H1 (cell line): ENCODE measurements at regions not wholly inside any gene's neighbourhood (a gene's known extent, or its start where the extent isn't known, plus 50 kb on each side); places are given as distances from the start of the nearest gene placed in this dataset.

Experiments
- CTCF ChIA-PET: fragments of 300-600 bp; sonication (Branson Sonifier 250); formaldehyde crosslinking; loops from one replicate; lab custom pipeline; 2021; ENCODE audit not compliant: partially characterized antibody; lab: Charles Lee
- POLR2A ChIA-PET: fragments of 300-600 bp; sonication (Branson Sonifier 250); formaldehyde crosslinking; loops from one replicate; lab custom pipeline; 2021; ENCODE audit warnings: inconsistent platforms; ENCODE audit not compliant: partially characterized antibody; lab: Charles Lee
- DNase-seq, 2 experiments: peaks; one replicate each; pipeline versions ENCODE4 v3.0.0 to v3.0.0-alpha.2; 2010 to 2022; ENCODE audit warnings: low spot score in 2 of 2, low read depth in 1 of 2, mixed read lengths in 1 of 2
- FAIRE-seq: peaks from 2 replicates; lab custom pipeline; 2011; peaks lifted over from hg19 to GRCh38; lab: Jason Lieb, UNC
- H2AFZ ChIP-seq: 2 replicates; pipeline ENCODE4 v1.8.1; 2012; ENCODE audit warnings: low read length, inconsistent platforms
- H2AK5ac ChIP-seq: 2 replicates; pipeline ENCODE4 v1.6.1; 2013; ENCODE audit warnings: low read depth, low read length
- H2BK120ac ChIP-seq: replicated peaks from 2 replicates; pipeline ENCODE3; 2013; ENCODE audit warnings: low read depth, low read length, inconsistent platforms
- H2BK12ac ChIP-seq: 2 replicates; pipeline ENCODE4 v1.6.1; 2013; ENCODE audit warnings: low read depth, low read length
- H2BK15ac ChIP-seq: 2 replicates; pipeline ENCODE4 v1.6.1; 2013; ENCODE audit warnings: low read length
- H2BK20ac ChIP-seq: 2 replicates; pipeline ENCODE4 v1.6.1; 2013; ENCODE audit warnings: low read length
- H2BK5ac ChIP-seq: 2 replicates; pipeline ENCODE4 v1.6.1; 2013; ENCODE audit warnings: low read depth, low read length
- H3K14ac ChIP-seq: 2 replicates; pipeline ENCODE4 v1.6.1; 2013; ENCODE audit warnings: inconsistent platforms; ENCODE audit not compliant: insufficient read length
- H3K18ac ChIP-seq: 2 replicates; pipeline ENCODE4 v1.6.1; 2013; ENCODE audit warnings: low read length; ENCODE audit errors: extremely low read depth
- H3K23ac ChIP-seq: 2 replicates; pipeline ENCODE4 v1.6.1; 2013; ENCODE audit warnings: inconsistent platforms; ENCODE audit not compliant: insufficient read length
- H3K23me2 ChIP-seq: 2 replicates; pipeline ENCODE4 v1.6.1; 2013; ENCODE audit warnings: low read depth, low read length
- H3K27ac ChIP-seq: 2 replicates; pipeline ENCODE4 v1.6.1; 2011; ENCODE audit warnings: low read depth, low read length, inconsistent platforms
- H3K27me3 ChIP-seq, 4 experiments: replicated peaks in 1 of 4; 1 replicate in 1 of 4; 2 replicates in 3 of 4; pipeline versions ENCODE4 v1.6.1 to v1.8.1; 2011 to 2013; ENCODE audit warnings: low read length in 3 of 4, mild to moderate bottlenecking in 3 of 4, inconsistent platforms in 2 of 4, mixed read lengths in 2 of 4, moderate library complexity in 1 of 4; ENCODE audit not compliant: control insufficient read depth in 3 of 4, insufficient read depth in 3 of 4; ENCODE audit errors: extremely low read depth in 1 of 4
- H3K36me3 ChIP-seq, 4 experiments: 2 replicates each; pipeline versions ENCODE4 v1.6.1 to v1.8.1; 2011 to 2013; ENCODE audit warnings: mild to moderate bottlenecking in 4 of 4, low read length in 3 of 4, moderate library complexity in 2 of 4, control low read depth in 1 of 4, inconsistent platforms in 1 of 4; ENCODE audit not compliant: insufficient read depth in 4 of 4, control insufficient read depth in 2 of 4
- H3K4ac ChIP-seq: replicated peaks from 2 replicates; pipeline ENCODE3; 2013; ENCODE audit warnings: low read length, low read depth, mixed read lengths, inconsistent platforms; ENCODE audit not compliant: insufficient read length
- H3K4me1 ChIP-seq, 4 experiments: replicated peaks in 1 of 4; 1 replicate in 1 of 4; 2 replicates in 3 of 4; pipeline versions ENCODE4 v1.6.1 to v1.8.1; 2011 to 2013; ENCODE audit warnings: low read length in 3 of 4, inconsistent platforms in 2 of 4, mixed read lengths in 1 of 4; ENCODE audit not compliant: insufficient read depth in 4 of 4, control insufficient read depth in 3 of 4
- H3K4me2 ChIP-seq, 2 experiments: 2 replicates each; pipeline versions ENCODE4 v1.6.1 to v1.8.1; 2011 to 2013; ENCODE audit warnings: low read depth in 2 of 2, low read length in 2 of 2, control low read depth in 1 of 2, inconsistent platforms in 1 of 2, mild to moderate bottlenecking in 1 of 2; ENCODE audit not compliant: insufficient read depth in 1 of 2
- H3K4me3 ChIP-seq, 4 experiments: fragments of 200-600, 300-600 bp in 1 of 4; sonication (generic), shearing (Covaris generic), sonication (Bioruptor Twin) in 1 of 4; 2 replicates each; pipeline versions ENCODE4 v1.5.1 to v1.8.1; 2011 to 2016; ENCODE audit warnings: low read length in 4 of 4, low read depth in 3 of 4, control low read depth in 2 of 4, inconsistent platforms in 2 of 4, mild to moderate bottlenecking in 2 of 4, mixed read lengths in 1 of 4, moderate library complexity in 1 of 4; ENCODE audit not compliant: insufficient read depth in 2 of 4; ENCODE audit errors: extremely low read depth in 1 of 4
- H3K56ac ChIP-seq: replicated peaks from 2 replicates; pipeline ENCODE3; 2013; ENCODE audit warnings: low read depth, mild to moderate bottlenecking, mixed read lengths, low read length, inconsistent platforms; ENCODE audit not compliant: insufficient read length
- H3K79me1 ChIP-seq: 2 replicates; pipeline ENCODE4 v1.6.1; 2013; ENCODE audit warnings: low read depth, low read length, control low read depth
- H3K79me2 ChIP-seq, 2 experiments: 2 replicates each; pipeline versions ENCODE4 v1.6.1 to v1.8.1; 2012 to 2013; ENCODE audit warnings: low read length in 2 of 2, mild to moderate bottlenecking in 2 of 2, inconsistent platforms in 1 of 2; ENCODE audit not compliant: insufficient read depth in 2 of 2, control insufficient read depth in 1 of 2
- H3K9ac ChIP-seq, 4 experiments: replicated peaks in 1 of 4; 1 replicate in 1 of 4; 2 replicates in 3 of 4; pipeline versions ENCODE4 v1.6.1 to v1.8.1; 2011 to 2013; ENCODE audit warnings: low read depth in 3 of 4, low read length in 3 of 4, control low read depth in 2 of 4, mild to moderate bottlenecking in 2 of 4, moderate library complexity in 2 of 4, inconsistent platforms in 1 of 4; ENCODE audit errors: extremely low read depth in 1 of 4
- H3K9me3 ChIP-seq, 2 experiments: 2 replicates each; pipeline versions ENCODE4 v1.6.1 to v1.8.1; 2012 to 2013; ENCODE audit warnings: mild to moderate bottlenecking in 2 of 2, moderate library complexity in 2 of 2, control low read depth in 1 of 2, inconsistent platforms in 1 of 2, low read depth in 1 of 2, low read length in 1 of 2, mixed read lengths in 1 of 2; ENCODE audit not compliant: insufficient read depth in 2 of 2
- H4K20me1 ChIP-seq, 2 experiments: replicated peaks in 1 of 2; 2 replicates each; pipeline versions ENCODE3 to v1.8.1; 2011 to 2013; ENCODE audit warnings: inconsistent platforms in 2 of 2, low read length in 2 of 2, mild to moderate bottlenecking in 1 of 2; ENCODE audit not compliant: insufficient read depth in 2 of 2, control insufficient read depth in 1 of 2
- H4K5ac ChIP-seq: 2 replicates; pipeline ENCODE4 v1.6.1; 2013; ENCODE audit warnings: low read length, low read depth, mixed read lengths, inconsistent platforms; ENCODE audit not compliant: insufficient read length
- H4K8ac ChIP-seq: 2 replicates; pipeline ENCODE4 v1.8.0; 2013; ENCODE audit warnings: mild to moderate bottlenecking, moderate library complexity, low read length, inconsistent platforms; ENCODE audit not compliant: insufficient read depth; ENCODE audit errors: extremely low read depth
- H4K91ac ChIP-seq: replicated peaks from 2 replicates; pipeline ENCODE3; 2013; ENCODE audit warnings: low read length, mixed read lengths, inconsistent platforms; ENCODE audit not compliant: insufficient read length
- BACH1 ChIP-seq: IDR thresholded peaks from 2 replicates; pipeline ENCODE4 v1.6.1; 2012; ENCODE audit warnings: low read length, improper control_type of control experiment
- CHD1 ChIP-seq: IDR thresholded peaks from 2 replicates; pipeline ENCODE4 v1.6.1; 2012; ENCODE audit warnings: low read depth, low read length, improper control_type of control experiment
- CTBP2 ChIP-seq: IDR thresholded peaks from 2 replicates; pipeline ENCODE4 v1.7.0; 2011; ENCODE audit warnings: borderline replicate concordance, mild to moderate bottlenecking, moderate library complexity, mixed read lengths, low read length; ENCODE audit not compliant: insufficient read depth, insufficient read length
- CTCF ChIP-seq, 3 experiments: IDR thresholded peaks; 1 replicate in 2 of 3; 2 replicates in 1 of 3; pipeline versions ENCODE4 v1.5.1 to v1.6.1; 2011; ENCODE audit warnings: low read length in 3 of 3, mild to moderate bottlenecking in 3 of 3, inconsistent platforms in 2 of 3, low read depth in 1 of 3, moderate library complexity in 1 of 3; ENCODE audit not compliant: insufficient read depth in 1 of 3; ENCODE audit errors: control extremely low read depth in 1 of 3
- HDAC6 ChIP-seq: IDR thresholded peaks from one replicate; pipeline ENCODE4 v1.7.1; 2012; ENCODE audit warnings: low read depth, mild to moderate bottlenecking, inconsistent platforms, low read length, moderate library complexity
- JUN ChIP-seq: IDR thresholded peaks from 2 replicates; pipeline ENCODE4 v1.6.1; 2011; ENCODE audit warnings: low read depth, mild to moderate bottlenecking, improper control_type of control experiment, low read length
- JUND ChIP-seq: IDR thresholded peaks from 2 replicates; pipeline ENCODE4 v1.6.1; 2011; ENCODE audit warnings: mild to moderate bottlenecking, improper control_type of control experiment, low read length
- KDM1A ChIP-seq: fragments of 200-600, 300-600 bp; sonication (generic); IDR thresholded peaks from 2 replicates; pipeline ENCODE4 v1.7.1; 2016; ENCODE audit warnings: mild to moderate bottlenecking, low read length, borderline replicate concordance
- NANOG ChIP-seq: IDR thresholded peaks from 2 replicates; pipeline ENCODE4 v1.6.1; 2011; ENCODE audit warnings: low read length, low read depth, mild to moderate bottlenecking, inconsistent platforms; ENCODE audit not compliant: insufficient read depth, poor library complexity, severe bottlenecking
- POU5F1 ChIP-seq: IDR thresholded peaks from 2 replicates; pipeline ENCODE4 v1.6.1; 2011; ENCODE audit warnings: low read depth, mild to moderate bottlenecking, low read length, moderate library complexity
- RBBP5 ChIP-seq: IDR thresholded peaks from 2 replicates; pipeline ENCODE4 v1.7.1; 2012; ENCODE audit warnings: low read depth, mild to moderate bottlenecking, inconsistent platforms, low read length, moderate library complexity, borderline replicate concordance
- RFX5 ChIP-seq: IDR thresholded peaks from 2 replicates; pipeline ENCODE4 v1.6.1; 2011; ENCODE audit warnings: low read depth, low read length, improper control_type of control experiment, borderline replicate concordance
- SIX5 ChIP-seq: IDR thresholded peaks from 2 replicates; pipeline ENCODE4 v1.6.1; 2011; ENCODE audit warnings: mild to moderate bottlenecking, low read depth, low read length
- WGBS, 2 experiments: shearing (Covaris generic) in 1 of 2; methylation state at CpG; one replicate each; pipeline versions ENCODE4 v1.1.6 to v1.1.7; 2013 to 2015; ENCODE audit warnings: low lambda C conversion rate in 2 of 2, mixed read lengths in 2 of 2, inconsistent platforms in 1 of 2, low coverage in 1 of 2, missing lambda C conversion rate in 1 of 2; ENCODE audit not compliant: insufficient replicate concordance in 2 of 2, insufficient coverage in 1 of 2, insufficient read length in 1 of 2; ENCODE audit errors: extremely low coverage in 1 of 2, missing lambda C conversion rate in 1 of 2; 5-methylcytosine and 5-hydroxymethylcytosine counted together

- H3K9me3 ChIP-seq: peaks cover 0 to 2% of the 10 kb centered on the region in 2 experiments; a peak in 3 of 4 replicates
- ChIA-PET POLR2A (no interaction called here), CTCF (no interaction called here)
- H3K4ac ChIP-seq: no peak overlapping the region
- DNase-seq: no peak
- H2BK12ac ChIP-seq: no peak overlapping the region
- no peak overlapping the region for H3K18ac ChIP-seq
- no peak overlapping the region for H3K56ac ChIP-seq
- 95% methylated on average over 1 of the region's 1 CpG; no CpG with 5 or more reads in 1 of the 2 experiments for WGBS, 2 experiments
- H3K79me2 ChIP-seq: no peaks in the 10 kb centered on the region
- no peak overlapping the region for H2AFZ ChIP-seq
- no peak overlapping the region for H4K8ac ChIP-seq
- no peak overlapping the region for H2BK20ac ChIP-seq
- no peak overlapping the region for H4K5ac ChIP-seq
- no peak overlapping the region for H4K91ac ChIP-seq
- no peaks in the 10 kb centered on the region; a peak in 1 of 8 replicates for H3K36me3 ChIP-seq
- no peak overlapping the region for H2BK15ac ChIP-seq
- no peaks in the 10 kb centered on the region for H3K79me1 ChIP-seq
- H3K9ac ChIP-seq: no peak overlapping the region
- H3K14ac ChIP-seq: no peak overlapping the region
- no peak overlapping the region for H3K4me2 ChIP-seq
- H3K27me3 ChIP-seq: no peaks in the 10 kb centered on the region
- H3K4me1 ChIP-seq: no peaks in the 10 kb centered on the region
- H4K20me1 ChIP-seq: no peaks in the 10 kb centered on the region
- no peak overlapping the region for H2AK5ac ChIP-seq
- no peak overlapping the region for H3K4me3 ChIP-seq
- FAIRE-seq: no peak
- no peak overlapping the region for H2BK5ac ChIP-seq
- no peak overlapping the region for H3K23ac ChIP-seq
- no peak overlapping the region for H2BK120ac ChIP-seq
- no peak overlapping the region for H3K27ac ChIP-seq
- H3K23me2 ChIP-seq: no peaks in the 10 kb centered on the region
- TF ChIP-seq KDM1A (no peak), JUND (no peak), HDAC6 (no peak), JUN (no peak), BACH1 (no peak), RFX5 (no peak), POU5F1 (no peak), SIX5 (no peak), CTCF (IDR thresholded peaks at IDR 0.05; ENCODE audit: control extremely low read depth in 1 of 3, insufficient read depth in 1 of 3, low read depth in 1 of 3, low read length in 3 of 3) (no peak), CHD1 (no peak), CTBP2 (no peak), RBBP5 (no peak), NANOG (no peak)
These were observed 1084.3 kb upstream of the GJE1 start for GRCh38 chr6:141048451-141048850.
